ENCODE measurements at regions not wholly inside any gene's neighbourhood (a gene's known extent, or its start where the extent isn't known, plus 50 kb on each side); places are given as distances from the start of the nearest gene placed in this dataset.

DNA sequence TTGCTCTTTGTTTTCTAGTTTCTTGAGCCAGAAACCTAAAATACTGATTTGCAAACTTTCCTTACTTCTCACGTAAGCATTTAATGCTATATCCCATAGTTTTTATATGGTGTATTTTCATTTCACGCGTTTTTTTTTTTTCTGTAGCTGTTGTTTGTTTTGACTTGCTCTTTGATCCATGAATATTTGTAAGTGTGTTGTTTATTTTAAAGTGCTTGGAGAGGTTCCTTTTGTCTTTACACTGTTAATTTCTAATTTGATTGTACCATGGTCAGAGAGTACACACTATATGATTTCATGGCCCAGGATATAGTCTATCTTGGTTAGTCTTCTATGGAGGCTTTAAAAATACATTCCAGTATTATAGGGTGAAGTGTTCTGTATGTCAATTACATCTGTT is 84.8 kb upstream of the RNF217 start:
- no peak for DNase-seq
- no peak overlapping the region for H3K4me3 Mint-ChIP-seq
- H3K27me3 Mint-ChIP-seq: no peaks in the 10 kb centered on the region
- no peaks in the 10 kb centered on the region for H3K36me3 Mint-ChIP-seq (ENCODE audit: low read depth)
- H3K9me3 Mint-ChIP-seq: no peaks in the 10 kb centered on the region
- CTCF ChIA-PET: no interaction called here
- POLR2A ChIA-PET: no interaction called here
- peaks cover 1% of the 10 kb centered on the region for H3K4me1 Mint-ChIP-seq
- no peak overlapping the region for H3K27ac Mint-ChIP-seq

DNA sequence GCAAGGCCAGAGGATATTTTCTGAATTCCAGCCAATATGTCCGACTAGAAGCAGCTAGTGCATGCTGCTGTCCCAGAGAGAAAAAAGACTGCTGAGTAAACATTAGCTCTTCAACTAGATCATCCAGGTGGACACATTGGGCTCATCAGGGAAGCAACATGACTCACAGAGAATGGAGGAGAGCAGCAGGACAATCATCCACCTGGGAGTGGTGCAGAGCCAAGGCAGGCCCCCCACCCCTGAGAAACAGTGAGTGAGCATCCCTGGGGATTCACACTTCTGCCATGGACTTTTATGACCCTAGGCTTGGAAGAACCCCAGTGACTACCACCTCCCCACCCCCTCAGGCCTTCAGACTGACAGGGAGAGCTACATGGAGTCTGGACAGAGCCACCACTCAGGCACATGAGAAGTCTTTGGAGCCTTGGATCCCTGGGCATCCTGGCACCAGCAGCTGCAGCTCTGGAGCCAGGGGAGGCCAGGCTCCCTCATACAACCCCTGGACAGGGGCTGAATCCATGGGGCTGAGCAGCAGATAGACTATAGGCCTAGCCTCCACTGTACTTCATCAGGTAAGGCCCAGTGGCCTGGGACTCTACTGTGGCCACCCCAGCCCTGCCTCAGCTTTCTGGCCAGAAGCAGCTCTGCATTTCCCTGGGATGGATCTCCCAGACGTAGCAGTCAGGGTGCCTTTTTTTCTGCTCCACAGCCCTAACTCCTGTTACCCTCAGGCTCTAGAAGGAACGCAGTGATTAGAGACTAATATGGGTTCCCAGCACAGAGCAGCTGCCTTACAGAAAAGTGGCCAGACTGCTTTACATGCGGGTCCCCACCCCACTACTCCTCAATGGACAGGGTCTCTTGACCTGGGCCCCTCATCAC is 82.9 kb upstream of the RNF217 start:
- ChIA-PET POLR2A (no interaction called here), CTCF (interaction anchor here (1.3 kb wide), 1 partner anchor 235 kb away, joined by 3 read pairs; no protein-coding TSS in a partner anchor)
- H3K36me3 Mint-ChIP-seq (ENCODE audit: low read depth): no peaks in the 10 kb centered on the region
- H3K4me3 Mint-ChIP-seq: no peak overlapping the region
- no peaks in the 10 kb centered on the region for H3K27me3 Mint-ChIP-seq
- no peak overlapping the region for H3K27ac Mint-ChIP-seq
- no peaks in the 10 kb centered on the region for H3K9me3 Mint-ChIP-seq
- H3K4me1 Mint-ChIP-seq: peaks cover 3% of the 10 kb centered on the region
- no peak for DNase-seq

DNA sequence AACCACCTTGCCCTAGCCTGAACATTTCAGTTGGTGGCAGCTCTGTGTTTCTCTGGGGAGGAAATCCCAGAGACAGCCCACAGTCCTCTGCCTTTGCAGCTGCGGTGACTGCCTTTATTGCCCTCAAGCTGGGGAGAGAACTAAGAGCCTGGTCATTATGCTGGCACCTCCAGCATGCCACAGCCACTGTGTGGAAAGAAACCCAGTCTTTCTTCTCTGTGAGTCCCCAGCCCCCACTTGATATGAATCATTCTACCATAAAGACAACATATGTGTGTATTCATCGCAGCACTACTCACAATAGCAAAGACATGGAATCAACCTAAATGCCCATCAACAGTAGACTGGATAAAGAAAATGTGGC is 82.3 kb upstream of the RNF217 start:
- no peaks in the 10 kb centered on the region for H3K27me3 Mint-ChIP-seq
- no peak overlapping the region for H3K4me3 Mint-ChIP-seq
- H3K36me3 Mint-ChIP-seq (ENCODE audit: low read depth): no peaks in the 10 kb centered on the region
- H3K4me1 Mint-ChIP-seq: peaks cover 3% of the 10 kb centered on the region
- DNase-seq: no peak
- ChIA-PET CTCF (interaction anchor here (1.3 kb wide), 1 partner anchor 234 kb away, joined by 3 read pairs; no protein-coding TSS in a partner anchor), POLR2A (no interaction called here)
- no peaks in the 10 kb centered on the region for H3K9me3 Mint-ChIP-seq
- H3K27ac Mint-ChIP-seq: no peak overlapping the region

DNA sequence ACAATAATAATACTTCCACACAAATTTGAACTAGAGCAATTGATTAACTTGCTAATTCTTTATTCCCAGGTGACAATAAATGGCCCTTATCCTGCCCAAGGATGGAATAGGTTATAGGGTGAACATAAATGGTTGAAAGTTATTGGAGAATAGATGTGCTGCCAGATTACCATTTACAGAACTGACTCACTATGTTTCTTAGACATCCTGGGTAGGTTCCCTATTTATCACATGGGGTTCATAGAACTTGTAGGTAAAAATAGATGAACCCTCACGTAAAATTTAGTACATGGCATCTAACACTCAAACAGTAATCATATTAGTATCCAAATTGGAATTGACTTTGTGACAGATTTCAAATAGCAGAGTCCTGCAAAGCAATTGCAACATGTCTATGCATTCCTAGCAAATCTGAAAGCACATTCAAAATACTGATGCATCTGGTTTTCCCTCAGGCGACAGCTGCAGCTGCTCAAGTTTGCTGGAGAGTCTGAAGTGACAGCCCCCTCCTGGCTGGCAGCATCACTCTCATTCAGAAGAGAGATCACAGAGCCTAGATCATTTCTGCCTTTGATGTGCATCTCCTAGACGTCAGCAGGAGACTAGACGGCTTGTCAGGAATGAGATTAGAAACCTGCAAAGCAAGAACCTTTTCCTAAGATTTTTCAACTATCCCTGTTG is 80.2 kb upstream of the RNF217 start:
- DNase-seq: no peak
- ChIA-PET CTCF (no interaction called here), POLR2A (no interaction called here)
- Mint-ChIP-seq H3K27ac (no peak overlapping the region), H3K4me3 (no peak overlapping the region), H3K9me3 (no peaks in the 10 kb centered on the region), H3K36me3 (ENCODE audit: low read depth) (no peaks in the 10 kb centered on the region), H3K27me3 (no peaks in the 10 kb centered on the region), H3K4me1 (peaks cover 3% of the 10 kb centered on the region)

DNA sequence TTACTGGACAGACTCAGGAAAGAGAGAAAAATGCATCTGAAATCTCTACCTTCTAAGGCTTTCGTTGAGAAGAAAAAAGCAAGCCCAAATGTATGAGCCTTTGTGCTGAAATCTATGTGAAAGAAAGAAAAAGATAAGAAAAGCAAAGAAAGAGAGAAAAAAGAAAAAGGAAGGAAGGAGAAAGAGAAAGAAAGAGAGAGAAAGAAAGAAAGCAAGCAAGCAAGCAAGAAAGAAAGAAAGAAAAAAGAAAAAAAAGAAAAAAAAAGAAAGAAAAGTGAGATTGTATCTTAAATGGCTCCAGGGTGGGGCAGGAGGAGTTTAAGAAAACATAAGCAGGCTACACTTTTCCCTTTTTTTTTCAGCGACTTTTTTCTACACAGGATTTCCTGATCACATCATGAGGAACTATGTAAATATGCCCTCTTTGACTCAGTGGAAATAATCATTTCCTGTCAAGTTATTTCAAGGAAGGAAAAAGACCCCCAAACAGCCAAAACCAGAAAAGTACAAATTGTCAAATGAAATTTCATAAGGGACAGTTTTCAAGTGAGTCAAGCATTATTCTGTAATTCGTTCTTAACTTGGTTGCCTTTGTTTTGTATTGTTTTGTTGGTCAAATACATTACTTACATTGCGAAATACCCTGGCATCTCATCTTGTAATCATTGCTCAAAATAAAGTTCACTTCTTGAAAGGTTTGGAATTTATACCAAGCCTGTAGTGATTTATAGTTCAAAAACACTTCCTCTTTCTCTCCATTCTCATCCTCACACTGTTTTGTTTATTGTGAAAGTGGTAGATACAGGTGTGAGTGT is 79.5 kb upstream of the RNF217 start:
- H3K27ac Mint-ChIP-seq: no peak overlapping the region
- H3K4me3 Mint-ChIP-seq: no peak overlapping the region
- POLR2A ChIA-PET: no interaction called here
- no peaks in the 10 kb centered on the region for H3K27me3 Mint-ChIP-seq
- peaks cover 3% of the 10 kb centered on the region for H3K4me1 Mint-ChIP-seq
- CTCF ChIA-PET: no interaction called here
- H3K36me3 Mint-ChIP-seq (ENCODE audit: low read depth): no peaks in the 10 kb centered on the region
- no peak for DNase-seq
- no peaks in the 10 kb centered on the region for H3K9me3 Mint-ChIP-seq

DNA sequence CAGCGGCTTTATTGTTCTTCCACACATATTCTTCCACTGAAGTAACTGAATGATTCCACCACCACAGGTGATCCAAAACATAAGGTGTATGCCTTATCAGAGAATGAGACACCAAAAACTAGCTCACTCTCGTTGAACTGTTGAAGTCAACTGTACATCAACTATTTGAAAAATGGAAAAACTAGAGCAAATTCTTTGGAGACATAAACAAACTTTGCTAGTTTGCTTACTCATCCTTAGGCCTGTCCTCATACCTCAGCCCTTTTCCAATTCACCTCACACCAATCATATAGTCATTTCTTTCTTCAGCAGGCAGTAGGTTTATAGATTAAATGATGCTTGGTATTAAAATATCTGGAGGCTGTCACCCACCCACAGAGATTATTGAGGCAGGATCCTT is 77.1 kb upstream of the RNF217 start:
- POLR2A ChIA-PET: no interaction called here
- no peak overlapping the region for H3K27ac Mint-ChIP-seq
- H3K4me1 Mint-ChIP-seq: peaks cover 12% of the 10 kb centered on the region
- H3K36me3 Mint-ChIP-seq (ENCODE audit: low read depth): no peaks in the 10 kb centered on the region
- H3K27me3 Mint-ChIP-seq: no peaks in the 10 kb centered on the region
- DNase-seq: no peak
- no peaks in the 10 kb centered on the region for H3K9me3 Mint-ChIP-seq
- CTCF ChIA-PET: no interaction called here
- H3K4me3 Mint-ChIP-seq: no peak overlapping the region

DNA sequence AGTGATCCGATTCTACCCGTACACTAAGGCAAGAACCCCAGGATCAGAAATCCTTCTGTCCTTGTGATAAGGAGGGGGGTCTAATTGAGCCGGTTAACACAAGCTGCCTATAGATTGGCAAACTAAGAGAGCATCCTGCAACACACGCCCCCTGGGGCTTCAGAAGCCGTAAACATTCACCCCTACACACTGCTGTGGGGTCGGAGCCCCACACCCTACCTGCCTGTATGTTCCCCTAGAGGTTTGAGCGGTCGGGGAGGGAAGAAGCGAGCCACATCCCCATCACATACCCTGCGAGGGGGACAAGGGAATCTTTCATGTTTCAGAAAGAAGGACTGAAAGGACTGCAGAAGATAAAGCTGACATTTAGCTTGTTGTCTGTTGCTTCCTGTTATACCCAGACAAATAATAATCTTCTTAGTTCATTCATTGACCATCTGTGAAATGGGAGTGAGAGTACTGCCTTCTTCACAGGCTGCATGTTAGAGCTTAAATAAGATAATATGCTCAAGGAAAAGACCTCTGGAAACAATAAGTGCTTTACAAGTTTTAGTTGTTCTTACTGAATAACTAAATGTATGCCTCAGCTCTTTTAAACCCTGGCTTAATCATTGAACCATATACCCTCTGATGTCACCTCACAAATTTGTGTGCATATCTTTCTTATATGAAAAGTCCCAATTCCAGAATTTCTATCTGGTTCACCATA is 74.2 kb upstream of the RNF217 start:
- Mint-ChIP-seq H3K9me3 (no peaks in the 10 kb centered on the region), H3K27ac (no peak overlapping the region), H3K4me1 (peaks cover 9% of the 10 kb centered on the region), H3K36me3 (ENCODE audit: low read depth) (no peaks in the 10 kb centered on the region), H3K4me3 (no peak overlapping the region), H3K27me3 (no peaks in the 10 kb centered on the region)
- no peak for DNase-seq
- CTCF ChIA-PET: no interaction called here
- POLR2A ChIA-PET: no interaction called here

DNA sequence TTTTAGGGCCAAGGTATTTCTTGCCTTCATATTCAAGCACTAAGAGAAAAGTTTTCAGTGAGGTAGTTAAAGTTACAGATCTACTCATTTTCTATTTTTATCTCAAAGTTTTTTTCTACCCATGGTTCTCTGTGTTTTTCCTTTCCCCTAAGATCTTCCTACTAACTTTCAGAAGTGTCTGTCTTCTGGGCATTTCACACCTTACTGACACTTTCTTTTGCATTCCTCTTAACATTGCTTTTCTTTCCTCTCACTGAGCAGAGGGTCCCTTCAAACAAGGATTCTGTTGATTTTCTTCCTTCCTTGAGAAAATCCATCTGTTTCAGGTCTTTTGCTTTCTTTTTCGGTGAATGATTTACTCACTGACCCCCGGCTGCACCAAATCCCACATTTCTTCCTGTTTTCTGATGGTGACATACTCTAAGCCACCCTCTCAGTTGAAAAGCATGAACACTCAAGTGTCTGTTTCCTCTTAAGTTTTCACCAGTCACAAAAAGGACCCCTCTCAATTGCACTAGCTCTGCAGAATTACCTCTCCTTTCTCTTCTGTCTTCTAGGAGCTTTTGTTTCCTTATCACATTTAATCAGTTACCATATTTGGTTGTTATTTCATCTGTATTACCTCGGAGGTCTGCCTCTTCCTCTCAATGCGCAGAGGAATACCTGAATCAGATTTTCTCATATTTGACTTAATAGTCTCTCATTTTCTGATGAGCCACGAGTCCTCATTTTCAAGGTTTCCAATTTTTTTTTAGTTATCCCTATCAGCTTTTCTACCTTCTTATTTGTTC is 73.5 kb upstream of the RNF217 start:
- no peak for DNase-seq
- Mint-ChIP-seq H3K4me3 (no peak overlapping the region), H3K27me3 (no peaks in the 10 kb centered on the region), H3K4me1 (peaks cover 9% of the 10 kb centered on the region), H3K9me3 (no peaks in the 10 kb centered on the region), H3K36me3 (ENCODE audit: low read depth) (no peaks in the 10 kb centered on the region), H3K27ac (no peak overlapping the region)
- CTCF ChIA-PET: no interaction called here
- POLR2A ChIA-PET: no interaction called here

DNA sequence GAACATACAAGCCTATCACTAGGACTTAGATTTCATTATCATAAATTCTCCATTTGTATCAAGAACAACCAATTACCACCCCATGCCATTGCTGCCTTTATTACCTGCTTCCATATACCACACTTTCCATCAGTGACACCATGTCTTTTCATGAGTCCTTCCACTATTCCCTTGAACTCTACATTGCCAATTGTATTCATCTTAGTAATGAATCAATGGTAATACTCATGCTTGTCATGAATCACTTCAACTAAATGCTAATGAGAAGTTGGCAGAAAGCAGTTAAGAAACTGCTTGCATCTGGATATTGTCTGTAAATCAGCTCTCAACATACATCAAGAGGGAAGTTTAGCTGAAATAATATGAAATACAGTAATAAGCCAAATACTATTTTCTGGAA is 61.2 kb upstream of the RNF217 start:
- H3K36me3 Mint-ChIP-seq (ENCODE audit: low read depth): no peaks in the 10 kb centered on the region
- POLR2A ChIA-PET: no interaction called here
- CTCF ChIA-PET: no interaction called here
- no peaks in the 10 kb centered on the region for H3K4me1 Mint-ChIP-seq
- no peaks in the 10 kb centered on the region for H3K9me3 Mint-ChIP-seq
- H3K27ac Mint-ChIP-seq: no peak overlapping the region
- H3K4me3 Mint-ChIP-seq: no peak overlapping the region
- H3K27me3 Mint-ChIP-seq: no peaks in the 10 kb centered on the region
- no peak for DNase-seq

DNA sequence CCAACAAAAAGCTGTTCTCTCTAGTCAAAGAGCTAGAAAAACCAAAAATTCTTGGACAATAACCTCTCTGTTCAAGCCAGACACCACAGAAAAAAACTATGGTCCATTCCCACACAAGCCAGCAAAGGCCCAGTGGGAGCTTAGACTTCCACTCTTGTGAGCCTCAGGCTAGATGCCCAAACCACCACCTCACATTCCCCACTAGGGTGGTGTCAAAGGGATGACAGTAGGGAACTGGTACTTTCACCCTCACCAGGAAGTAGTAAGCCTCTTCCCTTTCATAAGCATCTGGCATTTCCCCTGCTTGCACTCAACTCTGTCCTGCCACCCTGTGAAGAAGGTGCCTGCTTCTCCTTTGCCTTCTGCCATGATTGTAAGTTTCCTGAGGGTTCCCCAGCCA is 58.4 kb upstream of the RNF217 start:
- no peak for DNase-seq
- POLR2A ChIA-PET: no interaction called here
- CTCF ChIA-PET: no interaction called here
- H3K9me3 Mint-ChIP-seq: no peaks in the 10 kb centered on the region
- H3K36me3 Mint-ChIP-seq (ENCODE audit: low read depth): no peaks in the 10 kb centered on the region
- H3K4me1 Mint-ChIP-seq: peaks cover 2% of the 10 kb centered on the region
- H3K4me3 Mint-ChIP-seq: no peak overlapping the region
- H3K27ac Mint-ChIP-seq: no peak overlapping the region
- H3K27me3 Mint-ChIP-seq: no peaks in the 10 kb centered on the region

DNA sequence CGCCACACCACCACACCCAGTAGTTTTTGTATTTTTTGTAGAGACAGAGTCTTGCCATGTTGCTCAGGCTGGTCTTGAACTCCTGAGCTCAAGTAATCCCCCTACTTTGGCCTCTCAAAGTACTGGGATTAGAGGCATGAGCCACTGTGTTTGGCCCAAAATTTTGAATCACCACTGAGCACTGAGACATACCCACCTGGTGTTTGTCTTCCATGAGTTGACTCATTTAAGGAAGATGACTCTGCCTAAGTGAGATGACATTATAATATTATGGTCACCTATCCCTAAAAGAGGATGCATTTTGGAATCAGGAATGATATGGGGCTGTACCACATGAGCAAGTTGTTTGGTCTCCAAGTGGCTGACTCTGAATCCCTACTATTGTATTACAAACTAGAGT is 54.6 kb upstream of the RNF217 start:
- ChIA-PET CTCF (no interaction called here), POLR2A (no interaction called here)
- no peak overlapping the region for H3K27ac Mint-ChIP-seq
- no peak for DNase-seq
- no peaks in the 10 kb centered on the region for H3K9me3 Mint-ChIP-seq
- H3K4me3 Mint-ChIP-seq: no peak overlapping the region
- peaks cover 2% of the 10 kb centered on the region for H3K4me1 Mint-ChIP-seq
- no peaks in the 10 kb centered on the region for H3K36me3 Mint-ChIP-seq (ENCODE audit: low read depth)
- H3K27me3 Mint-ChIP-seq: no peaks in the 10 kb centered on the region
